ENCODE measurements at regions not wholly inside any gene's neighbourhood (a gene's known extent, or its start where the extent isn't known, plus 50 kb on each side); places are given as distances from the start of the nearest gene placed in this dataset.

- TF ChIP-seq CTCF (IDR thresholded peaks at IDR 0.05 in 4 of 5, conservative IDR thresholded peaks at IDR 0.05 in 1 of 5), result no peak
- no peak for TF ChIP-seq POLR2A (IDR thresholded peaks at IDR 0.05)
These were observed 83.3 kb upstream of the PDE10A start for GRCh38 chr6:165746331-165746730.

Data from gastrocnemius medialis (tissue), 4 donors.